ENCODE measurements at regions not wholly inside any gene's neighbourhood (a gene's known extent, or its start where the extent isn't known, plus 50 kb on each side); places are given as distances from the start of the nearest gene placed in this dataset.

- no peak for TF ChIP-seq CTCF (IDR thresholded peaks at IDR 0.05; ENCODE audit: low read depth, low read length, poor library complexity, severe bottlenecking)
- no peak for TF ChIP-seq EZH2phosphoT487 (IDR thresholded peaks at IDR 0.05; ENCODE audit: borderline replicate concordance, low read length)
Observed at GRCh38 chr2:116238511-116238910, 1576.0 kb upstream of the DDX18 start.
